Brain microvascular endothelial cell (primary cell): ENCODE measurements at regions not wholly inside any gene's neighbourhood (a gene's known extent, or its start where the extent isn't known, plus 50 kb on each side); places are given as distances from the start of the nearest gene placed in this dataset.

Experiments used
- DNase-seq: peaks from one replicate; pipeline ENCODE4 v3.0.0-alpha.2; 2020
- H3K27ac ChIP-seq: fragments of 250-450 bp; sonication (Bioruptor Pico); 2 replicates; pipeline ENCODE4 v1.5.1; 2020; ENCODE audit warnings: mild to moderate bottlenecking, moderate library complexity
- H3K27me3 ChIP-seq: fragments of 250-450 bp; sonication (Bioruptor Pico); replicated peaks from 2 replicates; pipeline ENCODE4 v1.5.1; 2020; ENCODE audit warnings: mild to moderate bottlenecking
- H3K36me3 ChIP-seq: fragments of 250-450 bp; sonication (Bioruptor Pico); replicated peaks from 2 replicates; pipeline ENCODE4 v1.5.1; 2020; ENCODE audit warnings: mild to moderate bottlenecking
- H3K4me3 ChIP-seq: 2 replicates; pipeline ENCODE4 v1.5.1; 2011; ENCODE audit warnings: low read depth, mild to moderate bottlenecking, control low read depth, low read length, moderate library complexity
- CTCF ChIP-seq: IDR thresholded peaks from 2 replicates; pipeline ENCODE4 v1.5.1; 2011; ENCODE audit warnings: low read depth, mild to moderate bottlenecking, moderate library complexity, low read length, control low read depth, inconsistent platforms; ENCODE audit errors: missing control alignments
- in situ Hi-C: cut with HindIII; loops from 2 replicates; pipeline ENCODE4 v1.10.0; 2017; ENCODE audit warnings: low sequenced_read_pairs, low pct_ligation_motif_present

GRCh38 chr4:158459085-158459820 lies 62.4 kb upstream of the RXFP1 start:
- Histone ChIP-seq H3K27ac (no peak overlapping the region), H3K27me3 (no peaks in the 10 kb centered on the region), H3K4me3 (no peak overlapping the region), H3K36me3 (no peaks in the 10 kb centered on the region)
- in situ Hi-C loops, result no loop called here
- no peak for TF ChIP-seq CTCF
- no peak for DNase-seq

GRCh38 chr4:158461336-158461735 lies 60.3 kb upstream of the RXFP1 start:
- in situ Hi-C loops, result no loop called here
- Histone ChIP-seq H3K27me3 (no peaks in the 10 kb centered on the region), H3K27ac (no peak overlapping the region), H3K4me3 (no peak overlapping the region), H3K36me3 (no peaks in the 10 kb centered on the region)
- DNase-seq, result no peak
- no peak for TF ChIP-seq CTCF

- in situ Hi-C loops, result no loop called here
- Histone ChIP-seq H3K27ac (no peak overlapping the region), H3K4me3 (no peak overlapping the region), H3K36me3 (no peaks in the 10 kb centered on the region), H3K27me3 (no peaks in the 10 kb centered on the region)
- no peak for DNase-seq
- no peak for TF ChIP-seq CTCF
These were observed 59.1 kb upstream of the RXFP1 start for GRCh38 chr4:158462611-158463010.
